BJ (cell line): ENCODE measurements at regions not wholly inside any gene's neighbourhood (a gene's known extent, or its start where the extent isn't known, plus 50 kb on each side); places are given as distances from the start of the nearest gene placed in this dataset.

Experiments used
- CTCF ChIA-PET: fragments of 350-600 bp; formaldehyde crosslinking; extraction: SDS; loops from one replicate; lab custom pipeline; 2021; ENCODE audit warnings: antibody characterized with exemption, inconsistent platforms; lab: Yijun Ruan, JAX
- POLR2A ChIA-PET: fragments of 300-600 bp; sonication (Branson Sonifier 250); formaldehyde crosslinking; extraction: SDS; loops from one replicate; lab custom pipeline; 2021; ENCODE audit warnings: antibody characterized with exemption; lab: Charles Lee
- DNase-seq: peaks from one replicate; pipeline ENCODE4 v3.0.0-alpha.2; 2011; ENCODE audit warnings: low read depth
- H3K27me3 ChIP-seq: 2 replicates; pipeline ENCODE4 v1.6.0; 2011; ENCODE audit warnings: low read length; ENCODE audit not compliant: control insufficient read depth, insufficient read depth
- H3K36me3 ChIP-seq: 2 replicates; pipeline ENCODE4 v1.5.1; 2011; ENCODE audit warnings: low read length; ENCODE audit not compliant: control insufficient read depth, insufficient read depth
- H3K4me3 ChIP-seq: 2 replicates; pipeline ENCODE4 v1.5.1; 2011; ENCODE audit warnings: low read depth, mild to moderate bottlenecking, control low read depth, low read length
- CTCF ChIP-seq: IDR thresholded peaks from 2 replicates; pipeline ENCODE4 v1.5.1; 2011; ENCODE audit warnings: low read depth, mild to moderate bottlenecking, control low read depth, inconsistent platforms, low read length, moderate library complexity; ENCODE audit not compliant: insufficient read depth

DNA sequence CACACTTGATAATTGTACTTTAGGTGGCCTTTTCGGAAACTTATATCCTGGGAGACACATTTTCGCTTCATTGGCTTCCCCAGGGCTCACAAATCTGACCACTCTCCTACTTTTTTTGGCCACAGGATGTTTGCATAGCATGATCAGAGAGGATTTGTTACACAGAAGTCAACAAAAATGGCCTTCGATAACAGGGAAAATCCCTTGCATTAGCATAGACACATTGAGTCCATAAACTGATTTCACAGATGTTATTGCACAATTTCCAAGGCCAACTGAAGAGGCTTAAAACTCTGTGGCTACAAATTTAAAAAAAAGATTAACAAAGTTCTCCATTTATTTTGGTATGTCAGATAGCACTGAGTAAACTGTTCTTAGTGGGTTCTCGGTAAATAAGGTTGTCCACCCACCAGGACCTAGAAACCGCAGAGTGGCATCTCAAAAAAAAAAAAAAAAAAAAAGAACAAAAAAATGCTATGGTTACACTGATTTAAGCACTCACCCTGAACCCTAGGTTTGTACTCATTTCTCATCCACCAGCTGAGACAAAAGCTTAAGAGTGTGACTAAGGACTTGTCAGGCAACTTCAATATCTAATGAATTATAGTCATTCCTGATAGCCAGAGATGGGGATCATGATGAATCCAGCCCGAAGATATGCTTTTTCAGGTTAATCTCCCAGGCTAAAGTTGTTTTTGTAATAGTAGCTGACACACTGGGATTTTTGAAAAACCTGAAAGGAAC, 188.9 kb upstream of the SYNPR start:
- Histone ChIP-seq H3K27me3 (no peaks in the 10 kb centered on the region), H3K36me3 (no peaks in the 10 kb centered on the region), H3K4me3 (no peak overlapping the region)
- ChIA-PET CTCF (no interaction called here), POLR2A (no interaction called here)
- DNase-seq, result no peak
- no peak for TF ChIP-seq CTCF

- CTCF ChIA-PET, result no interaction called here
- Histone ChIP-seq H3K27me3 (no peaks in the 10 kb centered on the region), H3K4me3 (no peak overlapping the region), H3K36me3 (no peaks in the 10 kb centered on the region)
- no peak for TF ChIP-seq CTCF
- DNase-seq, result no peak
- POLR2A ChIA-PET, result no interaction called here
Measured at GRCh38 chr3:63089751-63090132, 188.4 kb upstream of the SYNPR start.

DNA sequence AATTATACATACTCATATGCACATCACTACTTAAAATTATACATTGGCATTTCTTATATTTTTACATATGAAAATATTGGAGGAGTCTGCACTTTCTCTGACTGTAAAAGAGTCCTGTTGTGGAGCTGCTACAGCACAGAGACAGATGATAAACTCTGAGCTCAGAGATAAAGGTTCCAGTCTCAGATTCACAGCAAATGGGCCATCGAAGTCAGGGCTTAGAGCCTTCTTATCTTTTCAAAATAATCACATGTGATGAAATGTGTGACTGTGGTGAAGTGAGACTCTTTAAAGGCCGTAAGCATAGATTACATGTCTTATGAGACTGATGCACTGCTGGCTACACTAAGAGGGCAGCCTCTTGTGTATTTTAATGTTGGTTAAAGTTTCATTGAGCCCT, 187.5 kb upstream of the SYNPR start:
- no peak for TF ChIP-seq CTCF
- Histone ChIP-seq H3K36me3 (no peaks in the 10 kb centered on the region), H3K27me3 (no peaks in the 10 kb centered on the region), H3K4me3 (no peak overlapping the region)
- POLR2A ChIA-PET, result no interaction called here
- CTCF ChIA-PET, result no interaction called here
- no peak for DNase-seq

DNA sequence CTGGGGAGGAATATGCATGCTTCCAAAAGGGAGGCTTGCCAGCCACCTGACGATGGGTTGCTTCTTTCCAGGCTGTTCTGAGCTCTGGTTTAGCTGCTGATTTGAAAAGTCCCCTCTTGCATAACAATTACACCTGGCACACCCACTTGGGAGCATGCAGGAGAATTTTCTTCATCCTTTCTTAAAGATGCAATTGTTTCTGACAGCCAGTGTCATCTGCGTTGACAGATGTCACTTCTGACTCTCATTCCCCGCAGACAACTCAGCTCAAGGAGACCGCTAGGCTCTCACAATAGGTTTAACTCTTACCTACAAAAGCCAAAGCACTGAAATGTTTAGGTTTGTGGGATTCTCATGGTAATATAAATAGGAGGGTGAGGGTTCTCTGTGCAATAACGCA, 185.6 kb upstream of the SYNPR start:
- no peak for DNase-seq
- Histone ChIP-seq H3K36me3 (no peaks in the 10 kb centered on the region), H3K27me3 (no peaks in the 10 kb centered on the region), H3K4me3 (no peak overlapping the region)
- ChIA-PET POLR2A (no interaction called here), CTCF (interaction anchor here (1.0 kb wide), 1 partner anchor 14 kb away, joined by 3 read pairs; no protein-coding TSS in a partner anchor)
- no peak for TF ChIP-seq CTCF

GRCh38 chr3:63094642-63095408, 183.3 kb upstream of the SYNPR start:
- no peak for TF ChIP-seq CTCF
- DNase-seq, result no peak
- CTCF ChIA-PET, result no interaction called here
- H3K27me3 ChIP-seq, result no peaks in the 10 kb centered on the region
- H3K4me3 ChIP-seq, result no peak overlapping the region
- POLR2A ChIA-PET, result no interaction called here
- no peaks in the 10 kb centered on the region for H3K36me3 ChIP-seq
